Heart left ventricle (tissue), 16 donors: ENCODE measurements at regions not wholly inside any gene's neighbourhood (a gene's known extent, or its start where the extent isn't known, plus 50 kb on each side); places are given as distances from the start of the nearest gene placed in this dataset.
A peak's percentile ranks its signal among the peaks of the same experiment; 100 is the strongest.

Source experiments
- ATAC-seq, 4 donors: fragments of 200-7000 bp; cut with Tn5 transposase; one replicate each; pipeline ENCODE4 v1.9.1; 2020 to 2022; ENCODE audit warnings: moderate library complexity in 4 of 4, mild to moderate bottlenecking in 3 of 4, moderate number of reproducible peaks in 1 of 4
- DNase-seq, 5 donors: peaks; one replicate each; pipeline ENCODE4 v3.0.0-alpha.2; 2020
- H3K27ac ChIP-seq, 12 donors: fragments of 200-600 bp; sonication (generic) in 4 of 12; one replicate each; pipeline versions ENCODE4 v1.5.0 to v1.8.0; 2016 to 2022; ENCODE audit warnings: mild to moderate bottlenecking in 2 of 12
- H3K27me3 ChIP-seq, 9 donors: fragments of 200-600 bp; sonication (generic) in 2 of 9; one replicate each; pipeline versions ENCODE4 v1.5.1 to v1.8.0; 2016 to 2022; ENCODE audit warnings: mild to moderate bottlenecking in 3 of 9
- H3K36me3 ChIP-seq, 9 donors: fragments of 200-600 bp; sonication (generic) in 2 of 9; one replicate each; pipeline versions ENCODE4 v1.5.0 to v1.8.0; 2018 to 2022; ENCODE audit warnings: mild to moderate bottlenecking in 2 of 9
- H3K4me1 ChIP-seq, 12 donors: fragments of 200-600 bp; sonication (generic) in 4 of 12; one replicate each; pipeline versions ENCODE4 v1.5.0 to v1.8.0; 2016 to 2022; ENCODE audit warnings: mild to moderate bottlenecking in 3 of 12
- H3K4me3 ChIP-seq, 12 donors: fragments of 200-600 bp; sonication (generic) in 4 of 12; one replicate each; pipeline versions ENCODE4 v1.5.0 to v1.8.0; 2017 to 2022; ENCODE audit warnings: mild to moderate bottlenecking in 9 of 12, moderate library complexity in 4 of 12
- H3K9me3 ChIP-seq, 12 donors: fragments of 200-600 bp; sonication (generic) in 4 of 12; one replicate each; pipeline versions ENCODE4 v1.5.0 to v1.8.0; 2016 to 2022; ENCODE audit warnings: mild to moderate bottlenecking in 1 of 12
- POLR2A ChIP-seq, 2 donors: fragments of 450-650 bp; IDR thresholded peaks; one replicate each; pipeline ENCODE4 v1.6.1; 2017; ENCODE audit warnings: antibody characterized with exemption in 2 of 2, mild to moderate bottlenecking in 2 of 2, moderate library complexity in 2 of 2
- WGBS, 4 donors: extraction: QIAGEN DNeasy Blood & Tissue Kit in 2 of 4; methylation state at CpG; one replicate each; pipeline versions ENCODE4 v1.1.5 to v1.1.7; 2013 to 2018; 5-methylcytosine and 5-hydroxymethylcytosine counted together
- intact Hi-C, 10 donors: fragments of 100-400 bp; cut with DNase I; formaldehyde crosslinking; loops; one replicate each; pipeline versions ENCODE4 v1.11.1 to v1.14.2; 2022
- TF ChIP-seq, protein P1 (sequence below), 12 donors: fragments of 200-600 bp; sonication (generic) in 4 of 12; IDR thresholded peaks; one replicate each; pipeline versions ENCODE4 v1.5.0 to v1.8.0; 2018 to 2022; ENCODE audit warnings: antibody characterized with exemption in 12 of 12, mild to moderate bottlenecking in 5 of 12
- donor health status: ischemic (EF 13 %, LVEDD 7.1; RV severe dilation, severe dysfunction).
- donor health status: healthy with polysubstance abuse.
- donor health status: DM: no; HTN: yes; CAD: no.
- donor health status: DM: no; HTN: no; CAD: no.
- donor health status: ischemic (EF 25% LVEDD 6.9; RV normal size, moderate dysfunction).
- donor health status: ischemic (EF 25% LVEDD 5.7; RV mildly dilated, moderate dysfunction).
- donor health status: healthy.
- donor health status: DM: yes; HTN: yes; CAD: no.
- donor health status: ischemic (EF 35%, LVEDD 5.7; RV mildly dilated, moderate dysfunction).
- donor health status: nonischemic (EF 11% LVEDD 7.7; RV severe dilation, severe dysfunction).
- donor health status: DM: yes; HTN: yes; CAD: no.
- donor health status: PGD.
- donor health status: ischemic (EF 29% LVEDD 5.4; RV normal size, mild dysfunction).
- donor health status: nonischemic (EF 23%, LVEDD 6.1; RV moderate dilation, normal function).

GRCh38 chr2:137881711-137882110, 82.6 kb upstream of the HNMT start:
- peaks cover 0 to 9% (median 0%) of the 10 kb centered on the region in 9 donors for H3K27me3 ChIP-seq
- no peak overlapping the region for H3K27ac ChIP-seq
- intact Hi-C loops = no loop called here
- H3K9me3 ChIP-seq = no peaks in the 10 kb centered on the region
- H3K4me3 ChIP-seq = no peak overlapping the region
- no peaks in the 10 kb centered on the region for H3K36me3 ChIP-seq
- ATAC-seq = no peak
- WGBS, 4 donors = 74 to 84% (median 79%) methylated on average over 4 of the region's 4 CpGs
- TF ChIP-seq, protein P1, sequence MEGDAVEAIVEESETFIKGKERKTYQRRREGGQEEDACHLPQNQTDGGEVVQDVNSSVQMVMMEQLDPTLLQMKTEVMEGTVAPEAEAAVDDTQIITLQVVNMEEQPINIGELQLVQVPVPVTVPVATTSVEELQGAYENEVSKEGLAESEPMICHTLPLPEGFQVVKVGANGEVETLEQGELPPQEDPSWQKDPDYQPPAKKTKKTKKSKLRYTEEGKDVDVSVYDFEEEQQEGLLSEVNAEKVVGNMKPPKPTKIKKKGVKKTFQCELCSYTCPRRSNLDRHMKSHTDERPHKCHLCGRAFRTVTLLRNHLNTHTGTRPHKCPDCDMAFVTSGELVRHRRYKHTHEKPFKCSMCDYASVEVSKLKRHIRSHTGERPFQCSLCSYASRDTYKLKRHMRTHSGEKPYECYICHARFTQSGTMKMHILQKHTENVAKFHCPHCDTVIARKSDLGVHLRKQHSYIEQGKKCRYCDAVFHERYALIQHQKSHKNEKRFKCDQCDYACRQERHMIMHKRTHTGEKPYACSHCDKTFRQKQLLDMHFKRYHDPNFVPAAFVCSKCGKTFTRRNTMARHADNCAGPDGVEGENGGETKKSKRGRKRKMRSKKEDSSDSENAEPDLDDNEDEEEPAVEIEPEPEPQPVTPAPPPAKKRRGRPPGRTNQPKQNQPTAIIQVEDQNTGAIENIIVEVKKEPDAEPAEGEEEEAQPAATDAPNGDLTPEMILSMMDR (IDR thresholded peaks at IDR 0.05) = no peak
- TF ChIP-seq POLR2A (IDR thresholded peaks at IDR 0.05) = no peak
- H3K4me1 ChIP-seq = no peaks in the 10 kb centered on the region
- DNase-seq = no peak

DNA sequence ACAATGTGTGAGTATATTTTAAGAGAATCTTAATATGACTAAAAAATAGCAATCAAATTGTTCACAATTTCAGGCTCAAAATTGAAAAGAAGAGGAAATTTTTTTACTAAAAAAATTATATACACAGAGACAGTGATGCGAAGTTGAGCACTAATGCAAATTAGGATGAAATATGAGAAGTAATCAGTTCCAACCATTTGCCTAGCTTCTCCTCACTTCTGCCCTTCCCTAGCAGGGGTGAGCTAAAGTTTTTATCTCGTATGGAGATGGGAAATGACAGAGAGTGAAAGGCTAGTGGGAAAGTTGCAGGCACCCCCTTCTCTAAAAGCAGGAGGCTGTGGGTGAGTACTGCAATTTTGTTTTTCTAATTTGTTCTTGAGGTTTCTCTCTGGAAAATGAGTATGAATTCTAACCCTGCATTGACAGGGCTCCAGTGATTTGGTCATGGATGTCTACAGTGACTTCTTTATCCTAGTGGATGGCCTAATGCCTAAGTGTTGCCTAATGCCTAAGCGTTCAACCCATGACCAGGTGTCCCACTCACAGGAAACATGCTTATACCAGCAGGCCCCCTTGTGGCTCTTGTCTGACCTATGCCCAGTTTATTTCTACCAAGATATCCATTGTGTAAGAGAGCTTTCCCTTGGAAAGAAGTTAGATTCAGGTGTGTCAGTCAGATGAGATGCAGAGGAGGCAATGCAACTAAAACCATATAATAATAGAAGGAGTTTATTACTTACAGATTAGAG, 78.0 kb upstream of the HNMT start:
- no peak for TF ChIP-seq POLR2A (IDR thresholded peaks at IDR 0.05)
- TF ChIP-seq, protein P1 (IDR thresholded peaks at IDR 0.05) = no peak
- Histone ChIP-seq H3K27me3 (peaks cover 0 to 13% (median 0%) of the 10 kb centered on the region in 9 donors), H3K9me3 (no peaks in the 10 kb centered on the region), H3K36me3 (no peaks in the 10 kb centered on the region), H3K4me3 (no peak overlapping the region), H3K4me1 (no peaks in the 10 kb centered on the region), H3K27ac (no peak overlapping the region)
- intact Hi-C loops = no loop called here
- DNase-seq (no peak), ATAC-seq (no peak)
- WGBS, 4 donors = 49 to 65% (median 53%) methylated on average over 3 of the region's 3 CpGs

- Histone ChIP-seq H3K9me3 (no peaks in the 10 kb centered on the region), H3K27me3 (peaks cover 0 to 7% (median 0%) of the 10 kb centered on the region in 9 donors), H3K4me3 (no peak overlapping the region), H3K36me3 (no peaks in the 10 kb centered on the region), H3K27ac (no peak overlapping the region), H3K4me1 (no peaks in the 10 kb centered on the region)
- no peak for DNase-seq
- WGBS, 4 donors = 12 to 20% (median 19%) methylated on average over 8 of the region's 8 CpGs
- no peak for TF ChIP-seq POLR2A (IDR thresholded peaks at IDR 0.05)
- TF ChIP-seq, protein P1 (IDR thresholded peaks at IDR 0.05) = peak in 8 of 12 donors; percentile 7 to 43 (median 34)
- ATAC-seq = no peak
- intact Hi-C loops = no loop called here
Measured at GRCh38 chr2:137888845-137889244, 75.4 kb upstream of the HNMT start.

DNA sequence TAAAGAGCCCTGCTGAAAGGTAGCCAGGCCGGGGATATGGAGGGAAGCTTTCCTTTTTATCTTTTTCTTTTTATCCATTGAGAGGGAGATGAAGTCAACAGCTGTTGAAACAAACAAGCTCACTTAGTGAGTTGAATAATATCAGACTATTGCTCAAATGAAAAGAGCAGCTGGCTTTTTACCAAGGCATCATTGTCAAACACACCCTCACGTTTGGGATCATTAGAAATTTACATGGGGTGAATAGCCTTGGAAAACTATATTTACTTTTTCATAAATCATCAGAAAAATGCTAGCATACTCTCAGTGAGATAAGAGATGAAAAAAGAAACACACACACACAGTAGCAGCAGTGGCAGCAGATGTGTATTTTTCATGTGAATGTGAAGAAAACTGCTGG, 71.5 kb upstream of the HNMT start:
- TF ChIP-seq, protein P1 (IDR thresholded peaks at IDR 0.05) = no peak
- no peak for TF ChIP-seq POLR2A (IDR thresholded peaks at IDR 0.05)
- no peak overlapping the region for H3K27ac ChIP-seq
- DNase-seq = no peak
- intact Hi-C loops = no loop called here
- H3K4me3 ChIP-seq = no peak overlapping the region
- no peak for ATAC-seq
- no peaks in the 10 kb centered on the region for H3K4me1 ChIP-seq
- no peaks in the 10 kb centered on the region for H3K9me3 ChIP-seq
- H3K36me3 ChIP-seq = no peaks in the 10 kb centered on the region
- 42 to 60% (median 46%) methylated on average over 2 of the region's 2 CpGs for WGBS, 4 donors
- peaks cover 0 to 4% (median 0%) of the 10 kb centered on the region in 9 donors for H3K27me3 ChIP-seq
